C4-2B (cell line): ENCODE measurements at regions not wholly inside any gene's neighbourhood (a gene's known extent, or its start where the extent isn't known, plus 50 kb on each side); places are given as distances from the start of the nearest gene placed in this dataset.

ENCODE experiments used
- H3K27ac ChIP-seq: fragments of 450-650 bp; 2 replicates; pipeline ENCODE4 v1.5.1; 2017
- ZFX ChIP-seq: fragments of 450-650 bp; IDR thresholded peaks from 2 replicates; pipeline ENCODE4 v1.6.1; 2017
- TF ChIP-seq, protein P1 (sequence below): fragments of 450-650 bp; conservative IDR thresholded peaks from 2 replicates; pipeline ENCODE4 v1.5.1; 2017; ENCODE audit warnings: mild to moderate bottlenecking

GRCh38 chr7:97280950-97281349, 163.5 kb downstream of the SDHAF3 start:
- TF ChIP-seq, protein P1, sequence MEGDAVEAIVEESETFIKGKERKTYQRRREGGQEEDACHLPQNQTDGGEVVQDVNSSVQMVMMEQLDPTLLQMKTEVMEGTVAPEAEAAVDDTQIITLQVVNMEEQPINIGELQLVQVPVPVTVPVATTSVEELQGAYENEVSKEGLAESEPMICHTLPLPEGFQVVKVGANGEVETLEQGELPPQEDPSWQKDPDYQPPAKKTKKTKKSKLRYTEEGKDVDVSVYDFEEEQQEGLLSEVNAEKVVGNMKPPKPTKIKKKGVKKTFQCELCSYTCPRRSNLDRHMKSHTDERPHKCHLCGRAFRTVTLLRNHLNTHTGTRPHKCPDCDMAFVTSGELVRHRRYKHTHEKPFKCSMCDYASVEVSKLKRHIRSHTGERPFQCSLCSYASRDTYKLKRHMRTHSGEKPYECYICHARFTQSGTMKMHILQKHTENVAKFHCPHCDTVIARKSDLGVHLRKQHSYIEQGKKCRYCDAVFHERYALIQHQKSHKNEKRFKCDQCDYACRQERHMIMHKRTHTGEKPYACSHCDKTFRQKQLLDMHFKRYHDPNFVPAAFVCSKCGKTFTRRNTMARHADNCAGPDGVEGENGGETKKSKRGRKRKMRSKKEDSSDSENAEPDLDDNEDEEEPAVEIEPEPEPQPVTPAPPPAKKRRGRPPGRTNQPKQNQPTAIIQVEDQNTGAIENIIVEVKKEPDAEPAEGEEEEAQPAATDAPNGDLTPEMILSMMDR = no peak
- TF ChIP-seq ZFX = no peak
- H3K27ac ChIP-seq = no peak overlapping the region

- no peak overlapping the region for H3K27ac ChIP-seq
- TF ChIP-seq ZFX = no peak
- TF ChIP-seq, protein P1 = no peak
These were observed 167.8 kb downstream of the SDHAF3 start for GRCh38 chr7:97285348-97285747.

- TF ChIP-seq, protein P1 = no peak
- TF ChIP-seq ZFX = no peak
- no peak overlapping the region for H3K27ac ChIP-seq
These were observed 175.5 kb downstream of the SDHAF3 start for GRCh38 chr7:97293031-97293430.

GRCh38 chr7:97298561-97298960, 181.1 kb downstream of the SDHAF3 start:
- no peak overlapping the region for H3K27ac ChIP-seq

DNA sequence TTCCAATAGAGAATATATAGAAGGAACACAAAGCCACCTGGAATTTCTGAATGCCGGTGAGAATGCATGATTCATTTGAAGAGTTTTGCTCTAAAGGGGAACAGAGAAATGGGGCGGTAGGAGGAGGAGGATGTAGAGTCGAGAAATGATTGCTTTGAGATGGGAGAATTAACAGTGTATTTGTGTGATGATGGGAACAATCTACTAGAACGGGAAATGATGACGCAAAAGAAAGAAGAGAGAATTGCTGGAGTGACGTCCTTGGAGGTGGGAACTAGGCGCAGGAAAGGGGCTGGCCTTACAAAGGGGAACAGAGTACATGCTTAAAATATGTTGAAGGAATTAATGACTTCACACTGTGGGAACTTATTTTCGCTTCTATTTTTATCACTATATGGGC, 188.1 kb downstream of the SDHAF3 start:
- H3K27ac ChIP-seq = no peak overlapping the region
- TF ChIP-seq, protein P1 = no peak
- TF ChIP-seq ZFX = no peak

More at GRCh38 chr7:97298561-97298960, 181.1 kb downstream of the SDHAF3 start:
- TF ChIP-seq ZFX = no peak
- TF ChIP-seq, protein P1 = no peak

GRCh38 chr7:97307521-97308108, 190.1 kb downstream of the SDHAF3 start:
- H3K27ac ChIP-seq = no peak overlapping the region
- TF ChIP-seq ZFX = no peak
- TF ChIP-seq, protein P1 = no peak

DNA sequence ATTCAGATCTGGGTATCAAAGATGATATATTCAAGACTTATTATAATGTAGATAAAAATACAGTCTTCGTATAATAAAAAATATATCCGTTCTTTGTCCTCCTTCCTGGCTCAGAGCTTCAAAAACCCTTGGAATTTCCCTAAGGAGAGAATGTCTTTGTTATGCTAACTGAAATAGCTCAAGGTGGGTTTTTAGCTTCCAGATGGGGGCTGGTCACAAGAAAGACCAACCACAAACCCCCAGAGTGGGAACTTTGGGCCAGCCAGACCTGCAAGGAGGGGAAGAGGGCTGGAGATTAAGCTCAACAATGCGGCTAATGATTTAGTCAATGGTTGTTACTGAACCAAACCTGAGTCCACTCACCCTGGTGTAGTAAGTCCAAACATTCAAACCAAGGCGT, 196.4 kb downstream of the SDHAF3 start:
- no peak for TF ChIP-seq ZFX
- TF ChIP-seq, protein P1 = no peak
- H3K27ac ChIP-seq = no peak overlapping the region
